Coronary artery (tissue), 2 donors: ENCODE measurements at regions not wholly inside any gene's neighbourhood (a gene's known extent, or its start where the extent isn't known, plus 50 kb on each side); places are given as distances from the start of the nearest gene placed in this dataset.

ENCODE experiments used
- DNase-seq: peaks from one replicate; pipeline ENCODE4 v3.0.0-alpha.2; 2017; ENCODE audit warnings: low spot score
- H3K27ac ChIP-seq, 2 donors: fragments of 200-600 bp; sonication (generic); one replicate each; pipeline ENCODE4 v1.5.1; 2016 to 2019
- H3K4me3 ChIP-seq: fragments of 200-600 bp; sonication (generic); 2 replicates; pipeline ENCODE4 v1.5.1; 2016; ENCODE audit warnings: mild to moderate bottlenecking, moderate library complexity
- TF ChIP-seq, protein P1 (sequence below): fragments of 200-600 bp; sonication (generic); IDR thresholded peaks from one replicate; pipeline ENCODE4 v1.5.1; 2019; ENCODE audit warnings: antibody characterized with exemption

DNA sequence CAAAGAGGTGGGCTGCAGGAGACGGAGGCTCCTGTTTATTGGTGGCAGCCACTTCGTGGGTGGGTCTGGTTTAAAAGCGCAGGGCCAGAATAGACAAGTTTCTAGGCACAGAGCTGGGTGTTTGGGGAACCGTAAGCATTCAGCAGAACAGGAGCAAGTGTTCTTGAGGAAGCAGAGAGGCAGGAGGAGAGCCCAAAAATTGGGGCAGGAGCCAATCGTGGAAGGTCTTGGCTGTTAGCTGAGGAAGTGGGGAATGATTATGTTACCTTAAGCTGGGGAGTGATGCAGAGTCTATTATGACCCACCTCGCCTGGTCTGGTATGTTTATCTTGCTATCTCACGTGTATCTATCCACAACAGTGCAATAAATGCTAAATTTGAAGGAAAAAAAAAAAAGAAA is 64.3 kb upstream of the ATL2 start:
- H3K27ac ChIP-seq: no peak overlapping the region
- no peak overlapping the region for H3K4me3 ChIP-seq
- DNase-seq: no peak
- TF ChIP-seq, protein P1, sequence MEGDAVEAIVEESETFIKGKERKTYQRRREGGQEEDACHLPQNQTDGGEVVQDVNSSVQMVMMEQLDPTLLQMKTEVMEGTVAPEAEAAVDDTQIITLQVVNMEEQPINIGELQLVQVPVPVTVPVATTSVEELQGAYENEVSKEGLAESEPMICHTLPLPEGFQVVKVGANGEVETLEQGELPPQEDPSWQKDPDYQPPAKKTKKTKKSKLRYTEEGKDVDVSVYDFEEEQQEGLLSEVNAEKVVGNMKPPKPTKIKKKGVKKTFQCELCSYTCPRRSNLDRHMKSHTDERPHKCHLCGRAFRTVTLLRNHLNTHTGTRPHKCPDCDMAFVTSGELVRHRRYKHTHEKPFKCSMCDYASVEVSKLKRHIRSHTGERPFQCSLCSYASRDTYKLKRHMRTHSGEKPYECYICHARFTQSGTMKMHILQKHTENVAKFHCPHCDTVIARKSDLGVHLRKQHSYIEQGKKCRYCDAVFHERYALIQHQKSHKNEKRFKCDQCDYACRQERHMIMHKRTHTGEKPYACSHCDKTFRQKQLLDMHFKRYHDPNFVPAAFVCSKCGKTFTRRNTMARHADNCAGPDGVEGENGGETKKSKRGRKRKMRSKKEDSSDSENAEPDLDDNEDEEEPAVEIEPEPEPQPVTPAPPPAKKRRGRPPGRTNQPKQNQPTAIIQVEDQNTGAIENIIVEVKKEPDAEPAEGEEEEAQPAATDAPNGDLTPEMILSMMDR: no peak

DNA sequence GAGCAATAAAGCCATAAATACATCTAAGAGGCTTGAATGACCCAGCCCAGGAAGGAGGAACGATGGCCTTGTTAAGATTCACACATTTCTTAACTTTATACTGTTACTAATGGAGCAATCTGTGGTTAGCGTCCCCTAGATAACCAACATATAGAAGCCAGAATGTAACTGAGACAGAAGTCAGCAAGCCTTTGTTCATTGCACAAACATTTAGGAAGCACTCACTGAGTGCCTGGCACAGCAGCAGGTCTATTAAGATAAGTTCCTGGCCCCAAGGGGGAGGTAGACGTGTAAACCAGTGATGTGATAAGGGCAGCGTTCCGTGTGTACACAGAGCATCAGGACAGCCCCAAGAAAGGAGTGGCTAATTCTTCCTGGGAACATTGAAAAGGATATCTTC is 63.6 kb upstream of the ATL2 start:
- H3K27ac ChIP-seq: no peak overlapping the region
- TF ChIP-seq, protein P1: no peak

DNA sequence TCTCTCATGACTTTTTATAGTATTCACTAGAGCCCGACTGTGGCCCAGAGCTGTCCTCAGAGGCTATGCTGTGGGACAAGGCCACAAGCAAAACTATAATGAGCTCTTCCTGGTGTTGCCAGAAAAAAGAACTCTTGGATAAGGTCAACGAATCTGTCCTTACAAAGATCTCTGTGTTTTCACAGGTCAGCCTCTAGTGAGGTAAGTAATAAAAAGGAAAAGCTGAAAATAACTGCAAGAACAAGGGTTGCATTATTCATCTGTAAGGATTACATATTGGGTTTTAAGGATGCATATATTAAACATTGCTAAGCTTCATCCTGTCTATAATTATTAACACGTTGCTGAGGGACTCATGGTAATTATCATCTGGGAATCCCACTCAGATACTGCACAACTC is 62.8 kb upstream of the ATL2 start:
- Histone ChIP-seq H3K4me3 (no peak overlapping the region), H3K27ac (no peak overlapping the region)
- TF ChIP-seq, protein P1: no peak
- no peak for DNase-seq

More for the DNA sequence above, 63.6 kb upstream of the ATL2 start:
- H3K4me3 ChIP-seq: no peak overlapping the region
- DNase-seq: no peak

DNA sequence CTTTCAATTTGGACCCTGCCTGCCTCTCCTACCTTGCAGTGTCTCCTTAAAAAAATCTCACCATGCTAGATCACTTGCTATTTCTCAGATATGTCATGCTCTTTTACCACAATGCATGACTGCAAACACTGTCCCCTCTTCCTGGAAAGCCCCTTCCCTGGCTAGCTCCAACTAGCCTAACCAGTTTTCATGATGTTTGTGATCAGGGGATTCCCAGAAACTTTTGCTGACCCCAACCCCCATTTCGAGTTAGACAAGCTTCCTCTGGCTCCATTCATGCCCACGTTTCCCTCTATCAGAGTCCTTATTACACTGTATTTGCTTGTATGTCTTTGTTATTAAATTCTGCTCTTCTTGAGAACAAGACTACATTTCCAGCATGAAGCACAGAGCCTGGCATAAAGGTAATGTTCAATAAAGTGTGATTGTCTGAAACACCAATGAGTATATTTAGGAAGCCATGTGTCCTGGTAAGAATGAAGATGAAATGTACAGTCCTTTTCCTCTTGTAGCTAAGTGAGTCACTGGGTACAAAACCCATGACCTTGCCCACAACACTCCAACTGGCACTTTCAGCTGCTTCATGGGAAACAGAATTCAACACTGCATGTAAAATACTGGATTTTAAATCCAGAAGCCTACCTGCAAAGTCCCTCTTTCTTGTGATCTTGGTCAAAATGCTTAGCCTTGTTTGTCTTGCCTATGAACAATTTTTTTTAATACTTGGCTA is 62.0 kb upstream of the ATL2 start:
- Histone ChIP-seq H3K4me3 (no peak overlapping the region), H3K27ac (no peak overlapping the region)
- no peak for DNase-seq
- TF ChIP-seq, protein P1: no peak

DNA sequence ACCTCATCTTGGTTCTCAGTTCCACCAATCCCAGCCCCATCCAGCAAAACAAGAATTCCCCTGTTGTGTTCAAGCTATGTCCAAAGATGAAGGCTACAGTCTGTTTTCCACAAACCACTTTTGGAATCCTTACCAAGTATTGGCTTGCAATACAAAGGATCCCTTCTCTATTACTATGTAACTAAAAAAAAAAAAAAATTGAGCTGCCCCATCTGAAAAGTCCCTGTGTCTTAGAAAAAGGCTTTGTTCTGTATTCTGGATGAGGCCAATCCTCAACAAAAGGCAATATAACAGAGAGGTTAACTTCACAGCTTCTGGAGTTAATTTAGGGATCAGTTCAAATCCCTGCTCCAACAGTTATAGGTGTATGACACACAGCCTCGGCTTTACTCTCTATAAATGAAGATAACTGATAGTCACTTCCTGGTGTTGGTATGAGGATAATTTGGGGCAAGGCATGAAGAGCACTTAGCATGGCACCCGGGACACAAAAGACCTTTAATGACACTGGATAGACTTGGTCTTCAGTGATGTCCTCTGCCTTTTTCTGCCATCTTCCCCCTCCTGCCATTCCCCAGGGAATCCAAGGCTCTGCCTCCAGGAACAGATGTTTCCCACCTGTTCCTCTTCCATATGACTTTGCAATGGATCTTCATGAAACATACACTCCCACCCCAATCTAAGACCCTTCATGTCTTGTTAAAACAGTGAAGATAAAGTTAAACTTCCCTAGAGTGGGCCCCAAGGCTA is 61.2 kb upstream of the ATL2 start:
- Histone ChIP-seq H3K4me3 (no peak overlapping the region), H3K27ac (no peak overlapping the region)
- TF ChIP-seq, protein P1: no peak
- no peak for DNase-seq

DNA sequence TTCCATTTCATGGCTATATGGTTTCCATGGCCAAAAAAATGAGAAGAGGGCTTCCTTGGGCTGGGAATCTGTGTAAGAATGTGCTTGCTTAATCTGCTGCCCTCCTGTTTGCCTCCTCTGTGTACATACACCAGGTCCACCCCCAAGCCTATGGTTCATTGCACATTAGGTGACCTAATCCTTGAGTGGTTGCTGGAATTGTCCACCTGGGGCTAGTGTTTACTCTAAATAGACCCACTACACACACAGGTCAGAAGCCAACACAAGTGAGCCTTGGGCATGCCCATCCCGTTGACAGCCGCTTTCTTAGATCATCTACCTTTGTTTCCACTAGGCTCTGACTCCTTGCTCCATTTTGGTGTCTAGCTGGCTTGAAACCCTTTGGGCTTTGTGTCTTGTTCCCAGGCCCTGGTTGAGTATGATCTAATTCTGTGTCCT is 59.2 kb upstream of the ATL2 start:
- TF ChIP-seq, protein P1: no peak
- H3K4me3 ChIP-seq: no peak overlapping the region
- DNase-seq: no peak
- H3K27ac ChIP-seq: no peak overlapping the region

DNA sequence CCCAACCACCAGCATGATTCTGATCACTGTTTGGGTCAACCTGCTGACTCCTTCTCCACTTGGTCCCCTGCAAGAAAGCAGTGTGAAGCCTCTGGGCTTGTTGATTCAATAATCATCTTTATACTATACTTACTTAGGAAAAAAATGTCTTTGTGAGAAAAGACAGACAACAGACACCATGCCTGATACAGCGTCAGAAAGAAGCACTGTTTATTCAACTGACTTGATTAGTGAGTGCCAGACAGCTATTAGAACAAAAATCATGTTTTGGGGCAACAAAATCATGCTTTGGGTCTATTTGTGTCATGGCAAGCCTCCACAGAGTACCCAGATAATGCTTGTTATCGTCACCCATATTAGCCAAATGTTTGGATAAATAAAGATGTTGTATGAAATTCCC is 58.7 kb upstream of the ATL2 start:
- Histone ChIP-seq H3K4me3 (no peak overlapping the region), H3K27ac (no peak overlapping the region)
- TF ChIP-seq, protein P1: no peak
- DNase-seq: no peak
